Neural cell (in vitro differentiated cells): ENCODE measurements at regions not wholly inside any gene's neighbourhood (a gene's known extent, or its start where the extent isn't known, plus 50 kb on each side); places are given as distances from the start of the nearest gene placed in this dataset.

Experiments
- EP300 ChIP-seq: fragments of 450-650 bp; conservative IDR thresholded peaks from 2 replicates; pipeline ENCODE4 v1.6.1; 2014; ENCODE audit warnings: antibody characterized with exemption, mild to moderate bottlenecking, moderate library complexity; ENCODE audit not compliant: poor library complexity, severe bottlenecking
- EZH2 ChIP-seq: fragments of 200-600, 300-800 bp; shearing (Covaris generic), sonication (generic); IDR thresholded peaks from 2 replicates; pipeline ENCODE4 v1.6.1; 2014; ENCODE audit warnings: antibody characterized with exemption, low read length, borderline replicate concordance, mild to moderate bottlenecking; ENCODE audit not compliant: insufficient read depth, poor library complexity, severe bottlenecking
- MXI1 ChIP-seq: fragments of 450-650 bp; conservative IDR thresholded peaks from 2 replicates; pipeline ENCODE4 v1.6.1; 2014; ENCODE audit warnings: antibody characterized with exemption, mild to moderate bottlenecking; ENCODE audit not compliant: poor library complexity, severe bottlenecking
- POLR2AphosphoS5 ChIP-seq: IDR thresholded peaks from 2 replicates; pipeline ENCODE4 v1.6.1; 2012
- RAD21 ChIP-seq: fragments of 450-650 bp; conservative IDR thresholded peaks from 2 replicates; pipeline ENCODE4 v1.6.1; 2014; ENCODE audit warnings: antibody characterized with exemption, mild to moderate bottlenecking, moderate library complexity
- SMC3 ChIP-seq: fragments of 450-650 bp; conservative IDR thresholded peaks from 2 replicates; pipeline ENCODE4 v1.6.1; 2014; ENCODE audit warnings: antibody characterized with exemption, mild to moderate bottlenecking, moderate library complexity; ENCODE audit not compliant: poor library complexity
- TF ChIP-seq, protein P1 (sequence below): fragments of 450-650 bp; IDR thresholded peaks from 2 replicates; pipeline ENCODE4 v1.5.1; 2014; ENCODE audit warnings: antibody characterized with exemption, mild to moderate bottlenecking, moderate library complexity; ENCODE audit not compliant: poor library complexity, severe bottlenecking
- TF ChIP-seq, protein P2 (sequence below): IDR thresholded peaks from 2 replicates; pipeline ENCODE4 v1.6.1; 2012; ENCODE audit warnings: borderline replicate concordance

DNA sequence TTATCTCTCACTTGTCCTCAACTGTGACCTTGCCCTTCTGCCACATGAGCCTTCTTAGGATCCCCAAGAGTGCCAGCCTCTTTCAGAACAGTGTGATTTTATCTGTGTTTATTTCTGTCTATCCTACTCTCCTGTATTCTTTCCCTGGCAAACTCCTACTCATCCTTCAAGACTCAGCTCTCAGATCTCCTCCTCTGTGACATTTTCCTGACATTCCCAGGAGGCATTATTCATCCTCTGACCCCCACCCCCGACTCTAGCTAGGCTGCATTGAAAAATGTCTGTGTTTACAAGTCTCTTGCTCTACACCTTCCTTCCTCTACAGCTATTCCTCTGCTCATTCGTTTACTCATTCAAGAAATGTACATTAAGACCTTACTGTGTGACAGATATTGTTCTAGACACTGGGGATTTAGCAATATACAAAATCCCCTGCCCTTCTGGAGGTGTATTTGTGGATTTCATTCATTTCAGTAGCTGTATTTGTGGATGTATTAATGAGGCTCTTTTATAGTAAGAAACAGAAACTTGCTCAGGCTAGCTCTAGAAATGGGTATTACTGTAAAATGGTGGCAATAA is 61.4 kb upstream of the COMTD1 start:
- TF ChIP-seq EP300, result no peak
- TF ChIP-seq, protein P1, sequence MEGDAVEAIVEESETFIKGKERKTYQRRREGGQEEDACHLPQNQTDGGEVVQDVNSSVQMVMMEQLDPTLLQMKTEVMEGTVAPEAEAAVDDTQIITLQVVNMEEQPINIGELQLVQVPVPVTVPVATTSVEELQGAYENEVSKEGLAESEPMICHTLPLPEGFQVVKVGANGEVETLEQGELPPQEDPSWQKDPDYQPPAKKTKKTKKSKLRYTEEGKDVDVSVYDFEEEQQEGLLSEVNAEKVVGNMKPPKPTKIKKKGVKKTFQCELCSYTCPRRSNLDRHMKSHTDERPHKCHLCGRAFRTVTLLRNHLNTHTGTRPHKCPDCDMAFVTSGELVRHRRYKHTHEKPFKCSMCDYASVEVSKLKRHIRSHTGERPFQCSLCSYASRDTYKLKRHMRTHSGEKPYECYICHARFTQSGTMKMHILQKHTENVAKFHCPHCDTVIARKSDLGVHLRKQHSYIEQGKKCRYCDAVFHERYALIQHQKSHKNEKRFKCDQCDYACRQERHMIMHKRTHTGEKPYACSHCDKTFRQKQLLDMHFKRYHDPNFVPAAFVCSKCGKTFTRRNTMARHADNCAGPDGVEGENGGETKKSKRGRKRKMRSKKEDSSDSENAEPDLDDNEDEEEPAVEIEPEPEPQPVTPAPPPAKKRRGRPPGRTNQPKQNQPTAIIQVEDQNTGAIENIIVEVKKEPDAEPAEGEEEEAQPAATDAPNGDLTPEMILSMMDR, result no peak
- TF ChIP-seq SMC3, result no peak
- TF ChIP-seq, protein P2, sequence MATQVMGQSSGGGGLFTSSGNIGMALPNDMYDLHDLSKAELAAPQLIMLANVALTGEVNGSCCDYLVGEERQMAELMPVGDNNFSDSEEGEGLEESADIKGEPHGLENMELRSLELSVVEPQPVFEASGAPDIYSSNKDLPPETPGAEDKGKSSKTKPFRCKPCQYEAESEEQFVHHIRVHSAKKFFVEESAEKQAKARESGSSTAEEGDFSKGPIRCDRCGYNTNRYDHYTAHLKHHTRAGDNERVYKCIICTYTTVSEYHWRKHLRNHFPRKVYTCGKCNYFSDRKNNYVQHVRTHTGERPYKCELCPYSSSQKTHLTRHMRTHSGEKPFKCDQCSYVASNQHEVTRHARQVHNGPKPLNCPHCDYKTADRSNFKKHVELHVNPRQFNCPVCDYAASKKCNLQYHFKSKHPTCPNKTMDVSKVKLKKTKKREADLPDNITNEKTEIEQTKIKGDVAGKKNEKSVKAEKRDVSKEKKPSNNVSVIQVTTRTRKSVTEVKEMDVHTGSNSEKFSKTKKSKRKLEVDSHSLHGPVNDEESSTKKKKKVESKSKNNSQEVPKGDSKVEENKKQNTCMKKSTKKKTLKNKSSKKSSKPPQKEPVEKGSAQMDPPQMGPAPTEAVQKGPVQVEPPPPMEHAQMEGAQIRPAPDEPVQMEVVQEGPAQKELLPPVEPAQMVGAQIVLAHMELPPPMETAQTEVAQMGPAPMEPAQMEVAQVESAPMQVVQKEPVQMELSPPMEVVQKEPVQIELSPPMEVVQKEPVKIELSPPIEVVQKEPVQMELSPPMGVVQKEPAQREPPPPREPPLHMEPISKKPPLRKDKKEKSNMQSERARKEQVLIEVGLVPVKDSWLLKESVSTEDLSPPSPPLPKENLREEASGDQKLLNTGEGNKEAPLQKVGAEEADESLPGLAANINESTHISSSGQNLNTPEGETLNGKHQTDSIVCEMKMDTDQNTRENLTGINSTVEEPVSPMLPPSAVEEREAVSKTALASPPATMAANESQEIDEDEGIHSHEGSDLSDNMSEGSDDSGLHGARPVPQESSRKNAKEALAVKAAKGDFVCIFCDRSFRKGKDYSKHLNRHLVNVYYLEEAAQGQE, result no peak
- TF ChIP-seq EZH2, result no peak
- TF ChIP-seq POLR2AphosphoS5, result peak; percentile 10
- TF ChIP-seq RAD21, result no peak
- TF ChIP-seq MXI1, result no peak
